ENCODE measurements at regions not wholly inside any gene's neighbourhood (a gene's known extent, or its start where the extent isn't known, plus 50 kb on each side); places are given as distances from the start of the nearest gene placed in this dataset.
"Not testable (repeated sequence)": the region's sequence is repeated elsewhere in the genome, so short reads cannot be mapped to it uniquely, and the experiment has no call there.

- H2AK5ac ChIP-seq (ENCODE audit: insufficient read length, low read length); H2BK120ac ChIP-seq (ENCODE audit: low read depth, low read length, poor library complexity, severe bottlenecking); H3K9me3 ChIP-seq (ENCODE audit: control insufficient read depth, low read depth, low read length); H2BK15ac ChIP-seq (ENCODE audit: low read depth, low read length); H4K20me1 ChIP-seq (ENCODE audit: control insufficient read depth, insufficient read depth, insufficient read length); H3K14ac ChIP-seq (ENCODE audit: insufficient read depth, low read length); H3K79me2 ChIP-seq (ENCODE audit: insufficient read depth, low read length); H3K4me2 ChIP-seq (ENCODE audit: insufficient read depth, insufficient read length, low read length); H3K4ac ChIP-seq (ENCODE audit: low read depth, low read length); H3K79me1 ChIP-seq (ENCODE audit: insufficient read depth, low read depth, low read length, poor library complexity, severe bottlenecking); H3T11ph ChIP-seq (ENCODE audit: low read length); H3K4me1 Mint-ChIP-seq; H3K23me2 ChIP-seq (ENCODE audit: insufficient read length, low read depth, low read length, poor library complexity, severe bottlenecking); H4K8ac ChIP-seq (replicated peaks; ENCODE audit: insufficient read length, low read depth, low read length); H3K4me1 ChIP-seq (ENCODE audit: insufficient read depth, low read length); H3K27ac ChIP-seq (ENCODE audit: insufficient read length, low read depth, low read length); H2AFZ ChIP-seq (ENCODE audit: low read length); H3K23ac ChIP-seq (ENCODE audit: insufficient read length, low read depth, low read length); H3K27ac Mint-ChIP-seq; H3K9ac ChIP-seq (ENCODE audit: extremely low read depth, insufficient read length, low read length); H3K4me3 Mint-ChIP-seq; H4K91ac ChIP-seq (ENCODE audit: insufficient read length, low read depth, low read length); H3K27me3 ChIP-seq (ENCODE audit: insufficient read depth, low read length); H4K5ac ChIP-seq (ENCODE audit: insufficient read length, low read depth, low read length); H3K56ac ChIP-seq (ENCODE audit: insufficient read length, low read depth, low read length); H3K27me3 Mint-ChIP-seq (ENCODE audit: low read depth); H2BK20ac ChIP-seq (ENCODE audit: low read depth, low read length, poor library complexity, severe bottlenecking); H3K18ac ChIP-seq (ENCODE audit: insufficient read length, low read depth, low read length); H3K36me3 Mint-ChIP-seq (ENCODE audit: insufficient read depth in 1 of 3, low read depth in 3 of 3); H2BK12ac ChIP-seq (ENCODE audit: insufficient read length, low read depth, low read length); H2BK5ac ChIP-seq (ENCODE audit: insufficient read length, low read length); H3K9me3 Mint-ChIP-seq; DNase-seq: not testable (repeated sequence)
- no CpG with 5 or more reads among the region's 2 CpGs for WGBS (ENCODE audit: extremely low coverage, insufficient read length, low lambda C conversion rate)
These were observed 99.3 kb upstream of the AGAP9 start for GRCh38 chr10:47622719-47623118.

GRCh38 chr10:47619300-47620012, 96.0 kb upstream of the AGAP9 start:
- H3K4me1 ChIP-seq (ENCODE audit: insufficient read depth, low read length); H2AFZ ChIP-seq (ENCODE audit: low read length); H3T11ph ChIP-seq (ENCODE audit: low read length); DNase-seq; H3K4ac ChIP-seq (ENCODE audit: low read depth, low read length); H3K27me3 Mint-ChIP-seq (ENCODE audit: low read depth); H4K5ac ChIP-seq (ENCODE audit: insufficient read length, low read depth, low read length); H3K23ac ChIP-seq (ENCODE audit: insufficient read length, low read depth, low read length); H4K91ac ChIP-seq (ENCODE audit: insufficient read length, low read depth, low read length); H2AK5ac ChIP-seq (ENCODE audit: insufficient read length, low read length); H2BK12ac ChIP-seq (ENCODE audit: insufficient read length, low read depth, low read length); H3K27ac Mint-ChIP-seq; H3K79me1 ChIP-seq (ENCODE audit: insufficient read depth, low read depth, low read length, poor library complexity, severe bottlenecking); H3K23me2 ChIP-seq (ENCODE audit: insufficient read length, low read depth, low read length, poor library complexity, severe bottlenecking); H3K9ac ChIP-seq (ENCODE audit: extremely low read depth, insufficient read length, low read length); H2BK15ac ChIP-seq (ENCODE audit: low read depth, low read length); H3K9me3 Mint-ChIP-seq; H3K9me3 ChIP-seq (ENCODE audit: control insufficient read depth, low read depth, low read length); H3K56ac ChIP-seq (ENCODE audit: insufficient read length, low read depth, low read length); H4K8ac ChIP-seq (replicated peaks; ENCODE audit: insufficient read length, low read depth, low read length); H2BK20ac ChIP-seq (ENCODE audit: low read depth, low read length, poor library complexity, severe bottlenecking); H3K4me1 Mint-ChIP-seq; H2BK5ac ChIP-seq (ENCODE audit: insufficient read length, low read length); H3K36me3 Mint-ChIP-seq (ENCODE audit: insufficient read depth in 1 of 3, low read depth in 3 of 3); H3K4me3 Mint-ChIP-seq; H3K4me2 ChIP-seq (ENCODE audit: insufficient read depth, insufficient read length, low read length); H3K18ac ChIP-seq (ENCODE audit: insufficient read length, low read depth, low read length); H3K27me3 ChIP-seq (ENCODE audit: insufficient read depth, low read length); H3K79me2 ChIP-seq (ENCODE audit: insufficient read depth, low read length); H3K14ac ChIP-seq (ENCODE audit: insufficient read depth, low read length); H2BK120ac ChIP-seq (ENCODE audit: low read depth, low read length, poor library complexity, severe bottlenecking); H3K27ac ChIP-seq (ENCODE audit: insufficient read length, low read depth, low read length); H4K20me1 ChIP-seq (ENCODE audit: control insufficient read depth, insufficient read depth, insufficient read length): not testable (repeated sequence)
- WGBS (ENCODE audit: extremely low coverage, insufficient read length, low lambda C conversion rate): no CpG with 5 or more reads among the region's 3 CpGs

Data from H9 (cell line).